ENCODE measurements at regions not wholly inside any gene's neighbourhood (a gene's known extent, or its start where the extent isn't known, plus 50 kb on each side); places are given as distances from the start of the nearest gene placed in this dataset.

- Histone ChIP-seq H3K36me3 (ENCODE audit: insufficient read depth, low read length) (no peaks in the 10 kb centered on the region), H3K9me3 (ENCODE audit: low read depth, low read length) (no peaks in the 10 kb centered on the region), H3K4me3 (no peak overlapping the region), H3K9ac (ENCODE audit: insufficient read length) (no peak overlapping the region), H3K27ac (no peak overlapping the region)
- DNase-seq (ENCODE audit: low read depth, low spot score) = no peak
- no peak for TF ChIP-seq FOXP2 (optimal IDR thresholded peaks at IDR 0.05; ENCODE audit: control extremely low read depth, extremely low read length, insufficient read depth)
- TF ChIP-seq POLR2AphosphoS5 (IDR thresholded peaks at IDR 0.05; ENCODE audit: borderline replicate concordance, low read depth, low read length) = no peak
- no peak for TF ChIP-seq EZH2 (IDR thresholded peaks at IDR 0.05)
These were observed 94.4 kb upstream of the CD93 start for GRCh38 chr20:23180451-23180921.

GRCh38 chr20:23179766-23180403 lies 93.8 kb upstream of the CD93 start:
- no peak overlapping the region for H3K4me3 ChIP-seq
- no peak overlapping the region for H3K27ac ChIP-seq
- no peak overlapping the region for H3K9ac ChIP-seq (ENCODE audit: insufficient read length)
- DNase-seq (ENCODE audit: low read depth, low spot score) = no peak
- TF ChIP-seq FOXP2 (optimal IDR thresholded peaks at IDR 0.05; ENCODE audit: control extremely low read depth, extremely low read length, insufficient read depth) = no peak
- TF ChIP-seq EZH2 (IDR thresholded peaks at IDR 0.05) = no peak
- no peak for TF ChIP-seq POLR2AphosphoS5 (IDR thresholded peaks at IDR 0.05; ENCODE audit: borderline replicate concordance, low read depth, low read length)
- H3K9me3 ChIP-seq (ENCODE audit: low read depth, low read length) = no peaks in the 10 kb centered on the region
- H3K36me3 ChIP-seq (ENCODE audit: insufficient read depth, low read length) = no peaks in the 10 kb centered on the region

GRCh38 chr20:23178806-23179205 lies 92.7 kb upstream of the CD93 start:
- no peak for DNase-seq (ENCODE audit: low read depth, low spot score)
- Histone ChIP-seq H3K36me3 (ENCODE audit: insufficient read depth, low read length) (no peaks in the 10 kb centered on the region), H3K9ac (ENCODE audit: insufficient read length) (no peak overlapping the region), H3K9me3 (ENCODE audit: low read depth, low read length) (no peaks in the 10 kb centered on the region), H3K27ac (no peak overlapping the region), H3K4me3 (no peak overlapping the region)
- TF ChIP-seq POLR2AphosphoS5 (IDR thresholded peaks at IDR 0.05; ENCODE audit: borderline replicate concordance, low read depth, low read length) = no peak
- no peak for TF ChIP-seq FOXP2 (optimal IDR thresholded peaks at IDR 0.05; ENCODE audit: control extremely low read depth, extremely low read length, insufficient read depth)
- no peak for TF ChIP-seq EZH2 (IDR thresholded peaks at IDR 0.05)

GRCh38 chr20:23174821-23175220 lies 88.7 kb upstream of the CD93 start:
- H3K27ac ChIP-seq = no peak overlapping the region
- no peak for TF ChIP-seq POLR2AphosphoS5 (IDR thresholded peaks at IDR 0.05; ENCODE audit: borderline replicate concordance, low read depth, low read length)
- TF ChIP-seq FOXP2 (optimal IDR thresholded peaks at IDR 0.05; ENCODE audit: control extremely low read depth, extremely low read length, insufficient read depth) = no peak
- TF ChIP-seq EZH2 (IDR thresholded peaks at IDR 0.05) = no peak
- no peak overlapping the region for H3K4me3 ChIP-seq
- no peak overlapping the region for H3K9ac ChIP-seq (ENCODE audit: insufficient read length)
- no peaks in the 10 kb centered on the region for H3K9me3 ChIP-seq (ENCODE audit: low read depth, low read length)
- H3K36me3 ChIP-seq (ENCODE audit: insufficient read depth, low read length) = no peaks in the 10 kb centered on the region
- DNase-seq (ENCODE audit: low read depth, low spot score) = no peak

- Histone ChIP-seq H3K4me3 (no peak overlapping the region), H3K27ac (no peak overlapping the region), H3K9me3 (ENCODE audit: low read depth, low read length) (no peaks in the 10 kb centered on the region), H3K9ac (ENCODE audit: insufficient read length) (no peak overlapping the region), H3K36me3 (ENCODE audit: insufficient read depth, low read length) (no peaks in the 10 kb centered on the region)
- TF ChIP-seq EZH2 (IDR thresholded peaks at IDR 0.05) = no peak
- no peak for DNase-seq (ENCODE audit: low read depth, low spot score)
These were observed 81.3 kb upstream of the CD93 start for GRCh38 chr20:23167431-23167830.

- no peak for TF ChIP-seq EZH2 (IDR thresholded peaks at IDR 0.05)
- no peak for DNase-seq (ENCODE audit: low read depth, low spot score)
These were observed 80.4 kb upstream of the CD93 start for GRCh38 chr20:23166563-23166962.

GRCh38 chr20:23165964-23166363 lies 79.8 kb upstream of the CD93 start:
- no peak overlapping the region for H3K4me3 ChIP-seq
- H3K27ac ChIP-seq = no peak overlapping the region
- DNase-seq (ENCODE audit: low read depth, low spot score) = no peak
- no peaks in the 10 kb centered on the region for H3K9me3 ChIP-seq (ENCODE audit: low read depth, low read length)
- no peak overlapping the region for H3K9ac ChIP-seq (ENCODE audit: insufficient read length)
- TF ChIP-seq EZH2 (IDR thresholded peaks at IDR 0.05) = no peak
- TF ChIP-seq FOXP2 (optimal IDR thresholded peaks at IDR 0.05; ENCODE audit: control extremely low read depth, extremely low read length, insufficient read depth) = no peak
- no peak for TF ChIP-seq POLR2AphosphoS5 (IDR thresholded peaks at IDR 0.05; ENCODE audit: borderline replicate concordance, low read depth, low read length)
- H3K36me3 ChIP-seq (ENCODE audit: insufficient read depth, low read length) = no peaks in the 10 kb centered on the region

More at GRCh38 chr20:23166563-23166962, 80.4 kb upstream of the CD93 start:
- no peaks in the 10 kb centered on the region for H3K36me3 ChIP-seq (ENCODE audit: insufficient read depth, low read length)
- no peak overlapping the region for H3K9ac ChIP-seq (ENCODE audit: insufficient read length)
- H3K9me3 ChIP-seq (ENCODE audit: low read depth, low read length) = no peaks in the 10 kb centered on the region
- H3K4me3 ChIP-seq = no peak overlapping the region
- no peak overlapping the region for H3K27ac ChIP-seq

- Histone ChIP-seq H3K9ac (ENCODE audit: insufficient read length) (no peak overlapping the region), H3K36me3 (ENCODE audit: insufficient read depth, low read length) (no peaks in the 10 kb centered on the region), H3K27ac (no peak overlapping the region), H3K9me3 (ENCODE audit: low read depth, low read length) (no peaks in the 10 kb centered on the region), H3K4me3 (no peak overlapping the region)
- no peak for DNase-seq (ENCODE audit: low read depth, low spot score)
- TF ChIP-seq POLR2AphosphoS5 (IDR thresholded peaks at IDR 0.05; ENCODE audit: borderline replicate concordance, low read depth, low read length) (no peak), FOXP2 (optimal IDR thresholded peaks at IDR 0.05; ENCODE audit: control extremely low read depth, extremely low read length, insufficient read depth) (no peak), EZH2 (IDR thresholded peaks at IDR 0.05) (no peak)
These were observed 79.2 kb upstream of the CD93 start for GRCh38 chr20:23165307-23165750.

- TF ChIP-seq EZH2 (IDR thresholded peaks at IDR 0.05) (no peak), FOXP2 (optimal IDR thresholded peaks at IDR 0.05; ENCODE audit: control extremely low read depth, extremely low read length, insufficient read depth) (no peak), POLR2AphosphoS5 (IDR thresholded peaks at IDR 0.05; ENCODE audit: borderline replicate concordance, low read depth, low read length) (no peak)
- Histone ChIP-seq H3K27ac (no peak overlapping the region), H3K4me3 (no peak overlapping the region), H3K36me3 (ENCODE audit: insufficient read depth, low read length) (no peaks in the 10 kb centered on the region), H3K9ac (ENCODE audit: insufficient read length) (no peak overlapping the region), H3K9me3 (ENCODE audit: low read depth, low read length) (no peaks in the 10 kb centered on the region)
- DNase-seq (ENCODE audit: low read depth, low spot score) = no peak
These were observed 78.1 kb upstream of the CD93 start for GRCh38 chr20:23164176-23164601.

Measured in SK-N-MC (cell line).